ENCODE measurements at regions not wholly inside any gene's neighbourhood (a gene's known extent, or its start where the extent isn't known, plus 50 kb on each side); places are given as distances from the start of the nearest gene placed in this dataset.

DNA sequence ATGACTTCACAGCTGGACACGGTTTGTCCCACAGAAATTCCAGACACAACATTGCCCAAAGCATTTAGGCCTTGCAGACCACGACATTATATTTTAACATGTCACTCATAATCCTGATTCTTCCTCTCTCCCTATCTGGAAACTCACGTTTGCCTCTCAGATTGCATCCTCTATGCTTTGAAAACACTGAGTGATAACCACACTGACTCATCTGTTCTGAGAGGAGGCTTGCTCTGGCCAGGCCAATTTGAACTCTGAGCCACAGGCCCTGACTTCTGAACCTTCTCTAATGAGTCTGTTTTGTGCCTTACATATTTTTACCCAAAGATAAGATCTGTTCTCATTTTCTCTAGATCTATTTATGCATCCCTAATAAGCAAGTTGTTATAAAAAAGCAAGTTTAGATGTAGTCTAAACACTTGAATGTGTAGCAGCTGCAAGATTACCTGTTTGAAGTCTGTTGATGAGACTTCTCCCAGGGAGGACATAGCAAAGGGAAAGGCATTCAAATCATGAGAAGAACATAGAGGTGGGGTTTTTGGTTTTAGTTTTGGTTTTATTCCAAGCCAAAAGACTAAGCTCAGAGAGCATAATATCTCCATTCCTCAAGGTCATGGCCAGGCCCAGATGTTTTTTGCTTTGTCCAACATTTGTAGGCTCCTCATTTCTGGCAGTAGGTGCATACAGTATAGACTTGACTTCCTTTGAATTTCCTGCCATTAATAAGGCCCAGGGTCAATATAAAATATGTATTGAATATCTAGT, 234.4 kb upstream of the LRTM1 start:
- intact Hi-C loops (cut with micrococcal nuclease) (no loop called here), in situ Hi-C loops (cut with MboI) (no loop called here)
- no peak for DNase-seq (ENCODE audit: extremely low read depth in 1 of 4, low spot score in 3 of 4)
- Histone ChIP-seq H2AFZ (ENCODE audit: low read depth, low read length) (no peak overlapping the region), H3K9ac (ENCODE audit: insufficient read depth in 1 of 2, low read depth in 2 of 2, low read length in 2 of 2) (no peak overlapping the region), H3K27ac (ENCODE audit: extremely low read depth, low read depth, low read length) (no peak overlapping the region), H3K36me3 (ENCODE audit: control insufficient read depth, insufficient read depth, low read length) (no peaks in the 10 kb centered on the region), H3K9me1 (ENCODE audit: control insufficient read depth, insufficient read depth, low read length) (no peaks in the 10 kb centered on the region), H3K9me3 (replicated peaks; ENCODE audit: control insufficient read depth, insufficient read depth, low read depth, low read length) (no peaks in the 10 kb centered on the region), H4K20me1 (replicated peaks; ENCODE audit: control insufficient read depth, insufficient read depth, low read length) (no peaks in the 10 kb centered on the region), H3K4me3 (no peak overlapping the region), H3K27me3 (ENCODE audit: control insufficient read depth in 2 of 2, insufficient read depth in 2 of 2, low read length in 2 of 2) (no peaks in the 10 kb centered on the region), H3K4me1 (replicated peaks in 1 of 2; ENCODE audit: control insufficient read depth in 2 of 2, insufficient read depth in 2 of 2, low read length in 2 of 2) (no peaks in the 10 kb centered on the region), H3K79me2 (ENCODE audit: control insufficient read depth, insufficient read depth, low read length) (no peaks in the 10 kb centered on the region), H3K4me2 (ENCODE audit: insufficient read depth, low read length) (no peak overlapping the region)
- POLR2A ChIA-PET = interaction anchor here (0.6 kb wide), 1 partner anchor 322 kb away, joined by 3 read pairs; no protein-coding TSS in a partner anchor
- WGBS (ENCODE audit: insufficient coverage, low coverage, missing lambda C conversion rate) = 5% methylated on average over 3 of the region's 3 CpGs
- no peak for FAIRE-seq
- CTCF ChIA-PET (ENCODE audit: low intra/inter-chr PET ratio) = no interaction called here
- BruUV-seq (replicated peaks) = no TSS peak
- no peak for ATAC-seq
- TF ChIP-seq ZNF146 (CRISPR knock-in tag; IDR thresholded peaks at IDR 0.05; ENCODE audit: unreplicated experiment) = no peak
- TF ChIP-seq CBX8 (IDR thresholded peaks at IDR 0.05; ENCODE audit: borderline replicate concordance, extremely low read depth, low read depth, low read length, poor library complexity, severe bottlenecking) = no peak
- no peak for TF ChIP-seq NBN (IDR thresholded peaks at IDR 0.05; ENCODE audit: low read depth)
- TF ChIP-seq EWSR1 (IDR thresholded peaks at IDR 0.05; ENCODE audit: borderline replicate concordance, low read depth, partially characterized antibody) = no peak
- no peak for TF ChIP-seq ZZZ3 (IDR thresholded peaks at IDR 0.05)
- TF ChIP-seq SAP30 (IDR thresholded peaks at IDR 0.05; ENCODE audit: borderline replicate concordance, insufficient read depth, low read depth, low read length, poor library complexity, severe bottlenecking) = no peak
- no peak for TF ChIP-seq MYNN (IDR thresholded peaks at IDR 0.05)
- no peak for TF ChIP-seq MYNN (CRISPR knock-in tag; IDR thresholded peaks at IDR 0.05)
- TF ChIP-seq, protein P1, sequence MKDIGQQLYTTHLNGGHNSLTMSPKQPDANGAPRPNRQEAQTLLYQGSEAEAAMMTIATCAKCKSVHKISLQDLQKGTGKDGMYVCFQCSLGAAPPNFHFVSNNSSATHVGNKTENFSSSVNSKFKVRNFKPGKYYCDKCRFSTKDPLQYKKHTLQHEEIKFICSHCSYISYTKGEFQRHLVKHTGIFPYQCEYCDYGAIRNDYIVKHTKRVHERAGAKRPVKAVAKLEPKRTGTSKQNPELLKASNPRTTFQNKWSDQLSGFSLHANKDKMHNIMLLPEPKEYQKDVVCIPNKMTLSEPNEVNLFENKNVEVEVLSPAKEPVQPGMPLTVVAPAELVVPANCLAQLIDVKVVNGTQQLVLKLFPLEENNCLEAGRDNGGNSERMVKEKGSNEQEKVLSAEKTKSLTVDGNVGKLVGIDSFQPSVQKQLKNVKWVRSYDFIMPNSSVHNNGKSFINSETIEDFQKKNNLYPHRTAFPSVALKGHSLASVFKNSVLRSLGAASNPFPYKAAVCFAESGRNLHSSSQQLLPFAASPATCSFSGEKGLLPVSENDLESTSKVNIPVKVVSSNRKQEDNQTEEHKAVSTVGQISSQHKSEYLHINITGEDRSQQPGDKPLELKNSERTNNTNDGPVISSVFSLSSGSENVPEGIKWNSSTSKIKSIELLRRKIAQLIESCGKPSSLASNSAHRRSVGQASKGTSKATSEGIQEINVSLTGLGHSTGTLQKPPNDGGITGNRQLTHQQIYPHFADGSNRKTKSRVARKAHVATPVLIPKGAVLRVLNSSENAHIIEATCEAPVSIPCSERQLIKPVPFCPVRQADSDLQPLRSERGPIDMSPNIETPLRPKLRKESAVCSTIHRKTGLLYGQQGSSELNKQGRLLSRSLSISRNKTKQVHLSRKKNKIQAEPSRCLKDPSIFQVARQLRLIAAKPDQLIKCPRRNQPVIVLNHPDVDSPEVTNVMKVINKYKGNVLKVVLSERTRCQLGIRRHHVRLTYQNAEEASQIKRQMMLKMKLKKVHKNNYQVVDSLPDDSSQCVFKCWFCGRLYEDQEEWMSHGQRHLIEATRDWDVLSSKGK (CRISPR knock-in tag; IDR thresholded peaks at IDR 0.05) = no peak
- TF ChIP-seq NR2C2 (CRISPR knock-in tag; IDR thresholded peaks at IDR 0.05) = no peak
- TF ChIP-seq NR2C2 (tag; IDR thresholded peaks at IDR 0.05) = no peak
- no peak for TF ChIP-seq LARP7 (IDR thresholded peaks at IDR 0.05)
- TF ChIP-seq, protein P2, sequence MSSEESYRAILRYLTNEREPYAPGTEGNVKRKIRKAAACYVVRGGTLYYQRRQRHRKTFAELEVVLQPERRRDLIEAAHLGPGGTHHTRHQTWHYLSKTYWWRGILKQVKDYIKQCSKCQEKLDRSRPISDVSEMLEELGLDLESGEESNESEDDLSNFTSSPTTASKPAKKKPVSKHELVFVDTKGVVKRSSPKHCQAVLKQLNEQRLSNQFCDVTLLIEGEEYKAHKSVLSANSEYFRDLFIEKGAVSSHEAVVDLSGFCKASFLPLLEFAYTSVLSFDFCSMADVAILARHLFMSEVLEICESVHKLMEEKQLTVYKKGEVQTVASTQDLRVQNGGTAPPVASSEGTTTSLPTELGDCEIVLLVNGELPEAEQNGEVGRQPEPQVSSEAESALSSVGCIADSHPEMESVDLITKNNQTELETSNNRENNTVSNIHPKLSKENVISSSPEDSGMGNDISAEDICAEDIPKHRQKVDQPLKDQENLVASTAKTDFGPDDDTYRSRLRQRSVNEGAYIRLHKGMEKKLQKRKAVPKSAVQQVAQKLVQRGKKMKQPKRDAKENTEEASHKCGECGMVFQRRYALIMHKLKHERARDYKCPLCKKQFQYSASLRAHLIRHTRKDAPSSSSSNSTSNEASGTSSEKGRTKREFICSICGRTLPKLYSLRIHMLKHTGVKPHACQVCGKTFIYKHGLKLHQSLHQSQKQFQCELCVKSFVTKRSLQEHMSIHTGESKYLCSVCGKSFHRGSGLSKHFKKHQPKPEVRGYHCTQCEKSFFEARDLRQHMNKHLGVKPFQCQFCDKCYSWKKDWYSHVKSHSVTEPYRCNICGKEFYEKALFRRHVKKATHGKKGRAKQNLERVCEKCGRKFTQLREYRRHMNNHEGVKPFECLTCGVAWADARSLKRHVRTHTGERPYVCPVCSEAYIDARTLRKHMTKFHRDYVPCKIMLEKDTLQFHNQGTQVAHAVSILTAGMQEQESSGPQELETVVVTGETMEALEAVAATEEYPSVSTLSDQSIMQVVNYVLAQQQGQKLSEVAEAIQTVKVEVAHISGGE (CRISPR knock-in tag; IDR thresholded peaks at IDR 0.05) = no peak
- TF ChIP-seq, protein P3, sequence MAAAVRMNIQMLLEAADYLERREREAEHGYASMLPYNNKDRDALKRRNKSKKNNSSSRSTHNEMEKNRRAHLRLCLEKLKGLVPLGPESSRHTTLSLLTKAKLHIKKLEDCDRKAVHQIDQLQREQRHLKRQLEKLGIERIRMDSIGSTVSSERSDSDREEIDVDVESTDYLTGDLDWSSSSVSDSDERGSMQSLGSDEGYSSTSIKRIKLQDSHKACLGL (CRISPR knock-in tag; IDR thresholded peaks at IDR 0.05; ENCODE audit: borderline replicate concordance, poor library complexity, severe bottlenecking) = no peak
